Neural progenitor cell (in vitro differentiated cells): ENCODE measurements at regions not wholly inside any gene's neighbourhood (a gene's known extent, or its start where the extent isn't known, plus 50 kb on each side); places are given as distances from the start of the nearest gene placed in this dataset.

Experiments
- DNase-seq: peaks from one replicate; pipeline ENCODE4 v3.0.0-alpha.2; 2016; ENCODE audit warnings: low spot score
- H2AFZ ChIP-seq: fragments of 200-600 bp; sonication (generic); replicated peaks from 2 replicates; pipeline ENCODE4 v1.6.1; 2016; ENCODE audit warnings: antibody characterized with exemption
- H3F3A ChIP-seq: fragments of 200-600 bp; sonication (generic); 2 replicates; pipeline ENCODE4 v1.6.1; 2016; ENCODE audit warnings: antibody characterized with exemption, low read depth
- H3K27ac ChIP-seq: fragments of 200-600 bp; sonication (generic); 2 replicates; pipeline ENCODE4 v1.5.1; 2016; ENCODE audit warnings: mild to moderate bottlenecking
- H3K27me3 ChIP-seq: fragments of 200-600 bp; sonication (generic); 2 replicates; pipeline ENCODE4 v1.6.1; 2016; ENCODE audit warnings: mild to moderate bottlenecking, moderate library complexity
- H3K36me3 ChIP-seq: fragments of 200-600 bp; sonication (generic); 2 replicates; pipeline ENCODE4 v1.5.1; 2016
- H3K4me1 ChIP-seq: fragments of 200-600 bp; sonication (generic); 2 replicates; pipeline ENCODE4 v1.6.1; 2016; ENCODE audit warnings: mixed run types
- H3K4me2 ChIP-seq: fragments of 200-600 bp; sonication (generic); 2 replicates; pipeline ENCODE4 v1.6.1; 2016
- H3K4me3 ChIP-seq: fragments of 200-600 bp; sonication (generic); 2 replicates; pipeline ENCODE4 v1.5.1; 2016
- H3K79me2 ChIP-seq: fragments of 200-600 bp; sonication (generic); 2 replicates; pipeline ENCODE4 v1.6.1; 2016; ENCODE audit warnings: low read depth
- H3K9ac ChIP-seq: fragments of 200-600 bp; sonication (generic); 2 replicates; pipeline ENCODE4 v1.6.1; 2016
- H3K9me3 ChIP-seq: fragments of 200-600 bp; sonication (generic); 2 replicates; pipeline ENCODE4 v1.5.1; 2016; ENCODE audit warnings: low read depth
- H4K20me1 ChIP-seq: fragments of 200-600 bp; sonication (generic); 2 replicates; pipeline ENCODE4 v1.6.1; 2016; ENCODE audit warnings: low read depth
- H3K27ac Mint-ChIP-seq: 3 replicates; pipeline ENCODE4 v1.8.0; 2021; ENCODE audit warnings: mixed read lengths
- H3K27me3 Mint-ChIP-seq: 2 replicates; pipeline ENCODE4 v1.8.0; 2022; ENCODE audit warnings: low read depth, mild to moderate bottlenecking, inconsistent platforms, moderate library complexity, mixed read lengths; ENCODE audit not compliant: insufficient read depth
- H3K36me3 Mint-ChIP-seq: 3 replicates; pipeline ENCODE4 v1.8.0; 2021; ENCODE audit warnings: mixed read lengths
- H3K4me1 Mint-ChIP-seq: 3 replicates; pipeline ENCODE4 v1.8.0; 2021; ENCODE audit warnings: mixed read lengths
- H3K4me3 Mint-ChIP-seq: 3 replicates; pipeline ENCODE4 v1.8.0; 2021; ENCODE audit warnings: mild to moderate bottlenecking, moderate library complexity, mixed read lengths
- H3K9me3 Mint-ChIP-seq: 3 replicates; pipeline ENCODE4 v1.8.0; 2020; ENCODE audit warnings: mixed read lengths
- CTCF ChIP-seq: fragments of 200-600 bp; sonication (generic); IDR thresholded peaks from 2 replicates; pipeline ENCODE4 v1.5.1; 2017; ENCODE audit warnings: antibody characterized with exemption, mild to moderate bottlenecking
- EZH2 ChIP-seq: fragments of 200-600 bp; sonication (generic); IDR thresholded peaks from 2 replicates; pipeline ENCODE4 v1.6.1; 2017; ENCODE audit warnings: antibody characterized with exemption, mild to moderate bottlenecking, moderate library complexity
- EZH2phosphoT487 ChIP-seq: fragments of 200-600 bp; sonication (generic); IDR thresholded peaks from 2 replicates; pipeline ENCODE4 v1.6.1; 2017; ENCODE audit warnings: antibody characterized with exemption

- Mint-ChIP-seq H3K4me3 (no peak overlapping the region), H3K4me1 (peaks cover 37% of the 10 kb centered on the region), H3K27ac (peak overlapping the region; percentile 69), H3K27me3 (peaks cover 22% of the 10 kb centered on the region), H3K9me3 (peaks cover 12% of the 10 kb centered on the region), H3K36me3 (no peaks in the 10 kb centered on the region)
- Histone ChIP-seq H3K9me3 (no peaks in the 10 kb centered on the region), H3K9ac (no peak overlapping the region), H3K79me2 (no peaks in the 10 kb centered on the region), H3K27ac (no peak overlapping the region), H2AFZ (no peak overlapping the region), H4K20me1 (no peaks in the 10 kb centered on the region), H3K4me2 (no peak overlapping the region), H3K4me3 (no peak overlapping the region), H3K27me3 (peaks cover 4% of the 10 kb centered on the region), H3K4me1 (peaks cover 12% of the 10 kb centered on the region), H3F3A (peaks cover 17% of the 10 kb centered on the region), H3K36me3 (no peaks in the 10 kb centered on the region)
- TF ChIP-seq EZH2, result no peak
- no peak for TF ChIP-seq CTCF
- DNase-seq, result peak; percentile 55
Measured at GRCh38 chr4:3836756-3837601, 70.8 kb downstream of the ADRA2C start.

GRCh38 chr4:3838437-3839380 lies 72.5 kb downstream of the ADRA2C start:
- H4K20me1 ChIP-seq, result no peaks in the 10 kb centered on the region
- peaks cover 4% of the 10 kb centered on the region for H3K27me3 ChIP-seq
- H3K9ac ChIP-seq, result no peak overlapping the region
- Mint-ChIP-seq H3K4me1 (peaks cover 33% of the 10 kb centered on the region), H3K9me3 (peaks cover 9% of the 10 kb centered on the region), H3K36me3 (no peaks in the 10 kb centered on the region), H3K27ac (no peak overlapping the region), H3K4me3 (no peak overlapping the region), H3K27me3 (peaks cover 18% of the 10 kb centered on the region)
- no peak overlapping the region for H2AFZ ChIP-seq
- no peak overlapping the region for H3K4me2 ChIP-seq
- no peaks in the 10 kb centered on the region for H3K36me3 ChIP-seq
- H3K79me2 ChIP-seq, result no peaks in the 10 kb centered on the region
- H3F3A ChIP-seq, result peaks cover 17% of the 10 kb centered on the region
- H3K9me3 ChIP-seq, result no peaks in the 10 kb centered on the region
- peaks cover 12% of the 10 kb centered on the region for H3K4me1 ChIP-seq
- DNase-seq, result no peak
- H3K27ac ChIP-seq, result no peak overlapping the region
- no peak overlapping the region for H3K4me3 ChIP-seq
- no peak for TF ChIP-seq CTCF
- no peak for TF ChIP-seq EZH2
- no peak for TF ChIP-seq EZH2phosphoT487

- H3K4me3 ChIP-seq, result no peak overlapping the region
- H3K27ac ChIP-seq, result no peak overlapping the region
- Mint-ChIP-seq H3K27me3 (peaks cover 17% of the 10 kb centered on the region), H3K27ac (no peak overlapping the region), H3K36me3 (no peaks in the 10 kb centered on the region), H3K4me1 (no peaks in the 10 kb centered on the region), H3K4me3 (no peak overlapping the region), H3K9me3 (peaks cover 6% of the 10 kb centered on the region)
- H3K79me2 ChIP-seq, result no peaks in the 10 kb centered on the region
- TF ChIP-seq CTCF (no peak), EZH2 (no peak), EZH2phosphoT487 (no peak)
- no peak for DNase-seq
- no peak overlapping the region for H3K9ac ChIP-seq
- peaks cover 6% of the 10 kb centered on the region for H3K4me1 ChIP-seq
- no peaks in the 10 kb centered on the region for H3F3A ChIP-seq
- H3K4me2 ChIP-seq, result no peak overlapping the region
- no peak overlapping the region for H2AFZ ChIP-seq
- peaks cover 3% of the 10 kb centered on the region for H3K27me3 ChIP-seq
- H4K20me1 ChIP-seq, result no peaks in the 10 kb centered on the region
- no peaks in the 10 kb centered on the region for H3K9me3 ChIP-seq
- H3K36me3 ChIP-seq, result no peaks in the 10 kb centered on the region
Measured at GRCh38 chr4:3845094-3845743, 79.0 kb downstream of the ADRA2C start.
